ENCODE measurements at regions not wholly inside any gene's neighbourhood (a gene's known extent, or its start where the extent isn't known, plus 50 kb on each side); places are given as distances from the start of the nearest gene placed in this dataset.

DNA sequence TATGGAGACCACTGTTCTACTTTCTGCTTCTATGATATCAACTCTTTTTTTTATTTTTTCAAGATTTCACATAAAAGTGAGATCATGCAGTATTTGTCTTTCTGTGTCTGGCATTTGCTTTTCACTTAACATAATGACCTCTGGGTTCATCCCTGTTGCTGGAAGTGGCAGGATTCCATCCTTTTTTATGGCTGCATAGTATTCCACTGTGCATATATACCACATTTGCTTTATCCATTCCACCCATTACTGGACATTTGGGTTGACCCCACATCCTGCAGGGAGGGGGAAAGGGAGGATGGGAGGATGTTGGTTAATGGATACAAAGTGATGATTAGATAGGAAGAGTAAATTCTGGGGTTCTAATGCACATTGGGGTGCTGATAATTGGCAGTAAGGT lies 80.3 kb upstream of the NPTX2 start:
- no TSS peak for BruUV-seq (replicated peaks)
- no peaks in the 10 kb centered on the region for H3K4me1 ChIP-seq (ENCODE audit: insufficient read depth, low read length)
- in situ Hi-C loops (cut with HindIII; ENCODE audit: extremely low pct_ligation_motif_present, low pct_unique_long_range_greater_than_20kb) (no loop called here), intact Hi-C loops (cut with micrococcal nuclease; ENCODE audit: unreplicated experiment) (no loop called here)
- H3K27ac ChIP-seq (ENCODE audit: extremely low read length, insufficient read depth, low read length), result no peak overlapping the region
- H3K9ac ChIP-seq (ENCODE audit: insufficient read depth, low read depth, low read length), result no peak overlapping the region
- DNase-seq (ENCODE audit: low spot score), result no peak
- POLR2A ChIA-PET, result no interaction called here
- TF ChIP-seq GABPB1 (CRISPR knock-in tag; IDR thresholded peaks at IDR 0.05) (no peak), TCF7L2 (IDR thresholded peaks at IDR 0.05; ENCODE audit: low read depth, low read length) (no peak), EP300 (IDR thresholded peaks at IDR 0.05; ENCODE audit: low read depth in 2 of 2, low read length in 2 of 2) (no peak), EP300 (CRISPR knock-in tag; IDR thresholded peaks at IDR 0.05; ENCODE audit: borderline replicate concordance) (no peak), MED8 (CRISPR knock-in tag; IDR thresholded peaks at IDR 0.05; ENCODE audit: insufficient replicate concordance) (no peak), TGIF2 (CRISPR knock-in tag; IDR thresholded peaks at IDR 0.05) (no peak), ZNF737 (CRISPR knock-in tag; IDR thresholded peaks at IDR 0.05; ENCODE audit: borderline replicate concordance) (no peak), EED (CRISPR knock-in tag; IDR thresholded peaks at IDR 0.05) (no peak), ZFYVE20 (CRISPR knock-in tag; IDR thresholded peaks at IDR 0.05; ENCODE audit: borderline replicate concordance, low read depth) (no peak), ZNF761 (CRISPR knock-in tag; conservative IDR thresholded peaks at IDR 0.05) (no peak), WIZ (CRISPR knock-in tag; IDR thresholded peaks at IDR 0.05) (no peak)
- TF ChIP-seq, protein P1, sequence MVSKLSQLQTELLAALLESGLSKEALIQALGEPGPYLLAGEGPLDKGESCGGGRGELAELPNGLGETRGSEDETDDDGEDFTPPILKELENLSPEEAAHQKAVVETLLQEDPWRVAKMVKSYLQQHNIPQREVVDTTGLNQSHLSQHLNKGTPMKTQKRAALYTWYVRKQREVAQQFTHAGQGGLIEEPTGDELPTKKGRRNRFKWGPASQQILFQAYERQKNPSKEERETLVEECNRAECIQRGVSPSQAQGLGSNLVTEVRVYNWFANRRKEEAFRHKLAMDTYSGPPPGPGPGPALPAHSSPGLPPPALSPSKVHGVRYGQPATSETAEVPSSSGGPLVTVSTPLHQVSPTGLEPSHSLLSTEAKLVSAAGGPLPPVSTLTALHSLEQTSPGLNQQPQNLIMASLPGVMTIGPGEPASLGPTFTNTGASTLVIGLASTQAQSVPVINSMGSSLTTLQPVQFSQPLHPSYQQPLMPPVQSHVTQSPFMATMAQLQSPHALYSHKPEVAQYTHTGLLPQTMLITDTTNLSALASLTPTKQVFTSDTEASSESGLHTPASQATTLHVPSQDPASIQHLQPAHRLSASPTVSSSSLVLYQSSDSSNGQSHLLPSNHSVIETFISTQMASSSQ (IDR thresholded peaks at IDR 0.05; ENCODE audit: low read depth), result no peak
- TF ChIP-seq, protein P1 (CRISPR knock-in tag; IDR thresholded peaks at IDR 0.05; ENCODE audit: borderline replicate concordance), result no peak
- TF ChIP-seq, protein P2, sequence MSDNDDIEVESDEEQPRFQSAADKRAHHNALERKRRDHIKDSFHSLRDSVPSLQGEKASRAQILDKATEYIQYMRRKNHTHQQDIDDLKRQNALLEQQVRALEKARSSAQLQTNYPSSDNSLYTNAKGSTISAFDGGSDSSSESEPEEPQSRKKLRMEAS (IDR thresholded peaks at IDR 0.05), result no peak
- no peak for ATAC-seq
- H3K9me3 ChIP-seq (ENCODE audit: low read length), result no peaks in the 10 kb centered on the region
- no peaks in the 10 kb centered on the region for H3K36me3 ChIP-seq (replicated peaks in 1 of 2; ENCODE audit: control insufficient read depth in 1 of 2, insufficient read depth in 2 of 2, low read length in 2 of 2)
- no peaks in the 10 kb centered on the region for H3K79me2 ChIP-seq (ENCODE audit: insufficient read depth, low read length)
- CTCF ChIA-PET (ENCODE audit: low intra/inter-chr PET ratio, low total read pairs), result no interaction called here
- H4K20me1 ChIP-seq (ENCODE audit: insufficient read depth, low read length), result no peaks in the 10 kb centered on the region
- H3K4me2 ChIP-seq (ENCODE audit: low read depth, low read length), result no peak overlapping the region
- H3K4me3 ChIP-seq (replicated peaks in 1 of 3; ENCODE audit: insufficient read depth in 1 of 3, low read depth in 2 of 3, low read length in 3 of 3), result no peak overlapping the region
- H3K27me3 ChIP-seq (ENCODE audit: control insufficient read depth in 1 of 2, insufficient read depth in 2 of 2, low read length in 2 of 2), result peaks cover 0 to 5% of the 10 kb centered on the region in 2 experiments; a peak in 2 of 5 replicates
- no peak overlapping the region for H2AFZ ChIP-seq (ENCODE audit: low read length)
- FAIRE-seq, result no peak

Measured in HepG2 (cell line).